NCI-H226 (cell line): ENCODE measurements at regions not wholly inside any gene's neighbourhood (a gene's known extent, or its start where the extent isn't known, plus 50 kb on each side); places are given as distances from the start of the nearest gene placed in this dataset.
A peak's percentile ranks its signal among the peaks of the same experiment; 100 is the strongest.

Source experiments
- DNase-seq: peaks from one replicate; pipeline ENCODE4 v3.0.0-alpha.2; 2015

DNA sequence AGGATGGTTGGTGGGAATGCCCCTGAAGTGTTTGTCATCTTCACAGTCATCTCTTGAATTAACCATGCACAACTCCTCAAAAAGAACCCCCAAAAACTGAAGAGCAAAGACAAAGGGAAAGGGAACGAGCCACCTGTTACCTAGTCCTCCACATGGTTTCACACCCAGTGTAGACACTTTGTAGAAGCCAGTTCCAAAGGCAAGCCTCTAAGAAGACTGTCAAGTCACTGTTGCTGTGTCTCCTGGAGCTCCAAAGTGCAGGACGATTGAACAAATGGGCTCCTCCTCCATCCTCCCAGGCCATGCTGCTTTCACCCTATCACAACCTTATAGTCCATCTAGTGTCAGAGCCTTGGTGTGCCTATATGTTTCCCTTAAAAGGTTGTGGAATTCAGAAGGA lies 277.6 kb upstream of the PRDM1 start:
- DNase-seq, result no peak

GRCh38 chr6:105807905-105808304 lies 278.2 kb upstream of the PRDM1 start:
- DNase-seq, result no peak

GRCh38 chr6:105806486-105806920 lies 279.6 kb upstream of the PRDM1 start:
- DNase-seq, result no peak

GRCh38 chr6:105805501-105806023 lies 280.6 kb upstream of the PRDM1 start:
- peak; percentile 23 for DNase-seq

DNA sequence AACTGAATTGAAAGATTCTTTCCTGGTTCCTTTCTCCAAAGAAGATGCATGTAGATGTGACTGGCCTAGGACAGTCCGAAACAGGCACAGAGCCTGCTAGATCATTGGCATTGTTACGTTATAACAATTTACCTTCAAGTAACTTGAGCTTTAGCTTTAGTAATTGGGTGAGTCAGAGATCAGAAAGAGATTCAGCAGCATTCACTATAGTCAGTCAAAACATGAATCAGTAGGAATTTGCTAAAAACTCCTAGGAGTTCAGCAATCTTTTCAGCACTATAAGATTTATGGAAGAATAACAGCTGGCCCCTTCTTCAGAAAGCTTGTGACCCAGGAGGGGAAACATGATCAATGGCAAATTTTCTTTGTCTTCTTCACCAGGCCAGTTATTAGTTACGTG lies 281.7 kb upstream of the PRDM1 start:
- peak; percentile 27 for DNase-seq

GRCh38 chr6:105804000-105804399 lies 282.1 kb upstream of the PRDM1 start:
- no peak for DNase-seq

DNA sequence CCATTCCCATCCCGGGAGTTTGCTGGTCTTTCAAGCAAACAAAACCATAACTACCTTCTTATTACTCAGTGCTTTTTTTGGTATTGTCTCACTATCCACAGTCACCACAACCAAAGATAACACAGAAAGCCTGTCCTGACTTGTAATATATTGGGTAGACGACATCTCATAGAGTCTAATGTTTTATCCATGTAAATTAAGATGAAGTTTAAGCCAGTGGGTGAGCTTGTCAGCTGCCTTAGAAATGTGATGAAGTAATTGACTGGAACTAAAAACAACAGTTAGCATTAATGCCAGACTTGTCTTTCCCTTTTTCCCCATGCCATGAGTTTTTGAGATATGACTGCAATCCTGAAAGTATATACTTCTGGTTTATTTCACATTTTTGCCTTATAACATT lies 282.7 kb upstream of the PRDM1 start:
- DNase-seq, result no peak

DNA sequence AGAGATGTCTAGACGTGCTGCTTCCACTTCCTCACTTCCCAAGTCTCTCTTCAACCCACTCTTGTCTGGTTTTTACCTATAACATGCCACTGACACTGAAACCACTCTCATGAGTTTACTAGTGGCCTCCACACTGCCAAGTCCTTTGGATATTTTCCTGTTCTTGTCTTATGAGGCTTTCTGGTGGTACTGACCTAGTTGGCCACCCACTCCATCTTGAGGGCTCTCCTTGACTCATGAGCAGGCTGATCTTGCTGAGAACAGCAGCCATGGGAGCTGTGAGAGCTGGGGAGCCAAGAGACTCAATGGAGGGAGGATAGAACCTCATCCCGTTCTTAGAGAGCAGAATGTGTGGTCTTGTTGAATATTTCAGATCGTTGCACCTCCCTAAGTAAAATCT lies 283.4 kb upstream of the PRDM1 start:
- no peak for DNase-seq

- no peak for DNase-seq
Measured at GRCh38 chr6:105800871-105801270, 285.3 kb upstream of the PRDM1 start.

DNA sequence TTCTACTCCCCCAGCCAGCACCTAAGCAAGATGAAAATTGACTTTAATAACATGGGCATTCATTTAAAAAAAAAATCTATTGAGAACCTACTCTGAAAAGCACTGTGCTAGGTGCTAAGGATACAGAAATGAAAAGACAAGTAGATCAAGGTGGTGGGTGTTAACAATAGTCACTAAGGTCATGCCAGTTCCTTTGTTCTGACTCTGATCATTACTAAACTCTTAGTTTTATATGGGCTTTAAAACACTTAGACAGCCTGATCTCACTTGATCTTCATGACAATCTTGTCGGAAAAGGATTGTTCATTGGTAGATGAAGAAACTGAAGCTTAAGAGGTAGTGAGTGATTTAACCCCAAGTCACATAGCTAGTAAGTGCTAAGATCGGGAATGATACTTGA lies 285.7 kb upstream of the PRDM1 start:
- DNase-seq, result no peak

DNA sequence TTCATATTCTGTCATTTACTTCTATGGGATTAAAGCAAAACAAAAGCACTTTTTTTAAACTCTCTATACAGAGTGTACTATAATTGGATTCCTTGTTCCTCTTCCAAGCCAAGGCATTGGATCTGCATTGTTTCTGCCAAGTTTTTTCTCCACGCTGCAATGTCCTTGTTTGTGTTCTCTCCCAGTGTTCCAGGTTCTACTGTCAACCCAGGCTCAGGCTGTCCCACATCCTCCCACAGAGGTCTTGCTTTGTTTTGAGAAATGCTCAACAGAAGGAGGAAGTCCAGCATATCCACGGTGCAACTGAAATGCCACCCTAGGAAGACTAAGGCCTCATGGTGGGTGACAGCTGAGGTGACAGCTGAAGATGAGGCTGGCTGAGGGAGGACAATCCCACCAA lies 287.1 kb upstream of the PRDM1 start:
- no peak for DNase-seq

DNA sequence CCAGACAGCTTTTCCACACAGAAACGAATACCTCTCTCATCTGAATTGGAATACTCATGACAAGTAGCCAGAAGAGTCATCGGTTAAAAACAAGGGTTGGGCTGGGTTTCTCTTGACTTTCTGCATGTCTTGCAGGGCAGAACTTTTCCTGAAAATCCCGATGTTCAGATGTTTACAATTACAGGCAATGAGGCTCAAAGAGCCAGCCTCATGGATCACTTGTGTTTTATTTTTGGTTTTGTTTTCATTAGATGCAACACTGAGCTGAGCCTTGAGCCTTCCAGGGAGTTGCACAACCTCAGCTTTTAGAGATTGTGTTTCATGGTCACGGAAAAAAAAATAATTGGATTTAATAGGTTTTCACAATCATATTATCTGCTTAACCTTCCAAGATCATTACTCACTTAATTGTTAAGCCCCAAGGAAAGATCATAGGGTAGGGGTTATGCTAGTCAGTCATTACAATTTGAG lies 288.1 kb upstream of the PRDM1 start:
- no peak for DNase-seq

DNA sequence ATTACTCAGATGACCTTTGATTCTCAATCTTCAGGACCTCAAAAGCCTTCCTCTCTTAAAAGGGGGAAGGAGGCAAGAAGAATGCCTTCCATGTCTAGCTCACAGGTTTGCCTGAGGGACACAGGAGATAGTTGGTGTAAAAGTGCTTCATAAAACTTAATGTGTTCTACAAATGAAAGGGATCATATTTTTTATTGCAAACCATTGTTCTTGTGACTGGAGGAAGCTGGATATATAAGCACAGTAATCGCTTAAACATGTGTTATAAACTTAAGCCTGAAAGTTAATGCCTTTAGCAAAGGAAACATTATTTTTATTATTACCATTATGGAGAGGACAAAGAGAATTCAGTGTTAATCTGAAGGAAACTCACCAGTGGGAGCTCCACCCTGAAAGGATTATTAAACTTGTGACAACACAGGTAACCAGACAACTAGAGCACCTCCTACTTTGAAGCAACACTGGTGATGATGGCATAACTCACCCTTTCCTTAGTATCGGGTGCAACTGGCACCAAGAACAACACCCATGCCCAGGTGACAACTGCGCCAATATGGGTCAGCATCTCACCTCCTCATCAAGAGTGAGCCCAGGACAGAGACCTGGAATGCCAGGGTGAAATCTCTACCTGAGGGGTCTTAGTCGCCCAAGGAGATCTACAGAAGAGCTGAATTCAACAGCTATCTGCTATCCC lies 288.7 kb upstream of the PRDM1 start:
- no peak for DNase-seq

DNA sequence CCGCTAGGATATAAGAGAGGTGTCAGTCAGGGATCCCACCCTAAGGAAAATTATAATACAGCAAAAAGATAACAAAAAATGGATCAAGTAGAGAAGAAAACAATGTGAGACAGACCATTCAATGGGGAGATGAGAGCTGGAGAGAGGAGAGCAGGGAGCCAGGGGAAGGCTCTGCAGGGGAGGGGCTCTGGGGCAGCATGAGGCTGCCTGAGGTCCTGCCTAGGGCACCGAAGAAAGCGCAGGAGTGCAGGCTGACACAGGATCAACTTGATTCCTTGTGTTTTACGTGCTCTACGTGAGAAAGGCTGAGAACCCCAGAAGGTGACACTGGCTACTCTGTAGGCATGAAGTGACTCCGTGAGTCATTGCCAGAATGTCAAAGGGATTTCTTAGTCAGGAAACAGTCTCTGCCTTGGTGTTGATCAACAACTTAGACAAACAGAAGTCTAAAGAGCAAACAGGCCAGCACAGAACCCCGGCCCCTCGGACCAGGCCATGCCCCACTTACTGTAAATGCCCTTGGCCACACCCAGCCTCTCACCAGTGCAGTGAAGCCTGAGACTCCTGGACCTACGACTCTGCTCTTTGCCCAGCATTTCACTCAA lies 290.1 kb upstream of the PRDM1 start:
- no peak for DNase-seq

GRCh38 chr6:105795366-105795765 lies 290.8 kb upstream of the PRDM1 start:
- no peak for DNase-seq

DNA sequence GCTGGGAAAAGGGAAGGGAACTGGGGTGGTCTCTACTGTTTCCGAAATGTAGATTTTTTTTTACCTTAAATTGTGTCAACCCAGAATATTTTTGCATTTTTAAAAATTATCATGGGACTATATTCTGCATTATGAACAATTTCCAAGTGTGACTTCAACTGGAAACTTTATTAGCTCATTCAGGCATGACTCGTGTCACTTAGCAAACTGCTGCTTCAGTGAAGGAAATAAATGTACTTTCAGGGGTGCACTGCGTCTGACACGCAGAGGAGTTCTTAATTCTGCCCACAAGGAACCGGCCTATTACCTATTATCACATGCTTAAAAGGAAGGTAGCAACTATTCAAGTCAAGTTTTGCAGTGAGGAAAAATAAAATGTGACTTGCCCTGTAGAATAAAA lies 291.3 kb upstream of the PRDM1 start:
- no peak for DNase-seq

GRCh38 chr6:105794239-105794638 lies 291.9 kb upstream of the PRDM1 start:
- no peak for DNase-seq

GRCh38 chr6:105793130-105793529 lies 293.0 kb upstream of the PRDM1 start:
- peak; percentile 22 for DNase-seq

DNA sequence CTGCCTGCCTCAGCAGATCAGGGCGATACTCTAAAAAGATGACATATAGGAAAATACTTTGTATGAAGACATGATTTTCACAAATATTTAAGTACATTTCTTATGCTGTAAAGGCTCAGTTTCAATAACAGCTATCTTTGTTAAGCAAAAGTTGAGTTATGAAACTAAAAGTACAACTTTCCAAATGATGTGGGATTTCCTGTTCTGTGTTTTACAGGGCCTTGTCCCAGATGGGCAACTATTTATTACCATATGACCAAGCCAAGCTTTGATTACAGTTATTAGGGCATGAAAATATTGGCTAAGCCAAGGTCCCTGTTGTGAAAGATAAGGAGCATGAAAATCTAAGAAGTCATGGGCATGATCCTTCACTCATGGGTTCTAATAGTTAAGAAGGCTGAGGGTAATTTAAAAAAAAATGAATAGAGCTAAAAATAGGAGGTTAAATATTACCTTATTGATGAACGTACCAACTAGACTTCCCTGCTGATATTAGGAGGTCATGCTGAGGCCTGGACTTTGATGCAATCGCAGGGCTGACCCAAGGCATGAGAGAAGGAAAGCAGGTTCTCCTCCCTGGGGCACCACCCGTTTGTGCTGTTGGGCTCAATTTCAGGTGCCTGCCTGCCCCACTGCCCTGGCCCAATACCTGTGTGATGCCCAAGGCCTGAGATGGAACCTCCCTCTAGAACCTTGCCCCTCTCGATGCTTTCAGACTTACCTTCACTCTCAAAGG lies 294.4 kb upstream of the PRDM1 start:
- no peak for DNase-seq

GRCh38 chr6:105791179-105791578 lies 295.0 kb upstream of the PRDM1 start:
- no peak for DNase-seq

DNA sequence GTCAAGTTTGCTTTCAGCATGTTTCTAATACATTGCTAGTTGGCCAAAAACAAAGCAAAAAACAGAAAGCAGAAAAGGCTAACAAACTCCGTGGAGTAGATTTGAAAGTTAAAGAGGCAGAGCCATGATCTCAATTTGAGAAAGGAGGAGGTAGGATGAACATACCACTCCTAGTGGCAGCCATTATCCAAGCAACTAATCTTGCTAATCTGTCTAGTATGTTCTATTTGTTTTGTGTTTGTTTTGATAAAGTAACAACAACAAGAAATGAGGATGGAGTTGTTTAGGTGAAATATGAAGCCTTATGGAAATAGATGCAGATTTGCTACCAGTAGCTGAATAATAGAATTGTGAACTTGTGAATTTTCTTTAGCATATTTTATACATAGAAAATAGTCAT lies 295.5 kb upstream of the PRDM1 start:
- DNase-seq, result no peak

DNA sequence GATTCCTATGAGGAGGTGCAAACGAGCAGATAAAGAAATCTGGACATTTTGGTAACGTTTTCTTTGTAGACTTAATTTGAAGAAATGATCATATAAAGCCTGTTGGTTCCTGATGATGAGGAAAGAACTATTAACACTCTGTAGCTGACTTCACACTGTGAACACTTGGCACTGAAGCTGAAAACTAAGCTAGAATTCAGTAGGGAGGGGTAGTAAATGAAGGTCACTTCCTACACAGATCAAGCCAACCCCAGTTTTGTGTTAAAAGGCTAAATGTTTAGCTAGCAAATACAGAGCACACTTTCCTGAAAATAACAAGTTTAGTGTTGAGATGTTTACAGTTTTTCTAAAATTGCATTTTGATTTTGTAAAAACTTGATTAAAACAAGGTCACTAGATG lies 296.2 kb upstream of the PRDM1 start:
- DNase-seq, result no peak

DNA sequence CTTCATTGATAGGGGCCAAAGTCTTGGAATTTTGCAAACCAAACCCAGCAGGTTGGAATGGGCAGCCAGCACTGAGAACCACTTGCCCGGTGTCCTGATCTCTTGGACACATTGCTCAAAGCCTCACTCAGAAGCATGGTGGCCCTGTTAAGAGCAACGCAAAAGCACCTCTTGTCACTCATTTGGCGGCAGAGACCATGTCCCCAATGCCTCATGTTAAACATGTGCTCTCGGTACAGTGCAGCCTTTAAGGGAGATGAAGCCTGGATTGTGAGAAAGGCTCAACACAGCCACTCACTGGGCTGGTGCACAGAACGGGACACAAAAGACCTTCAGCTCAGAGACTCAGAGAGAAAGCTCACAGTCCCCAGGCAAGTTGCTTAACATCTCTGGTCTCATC lies 298.4 kb upstream of the PRDM1 start:
- no peak for DNase-seq
